Suppressor macrophage treated with lipopolysaccharide for 4 hours (primary cell): ENCODE measurements at regions not wholly inside any gene's neighbourhood (a gene's known extent, or its start where the extent isn't known, plus 50 kb on each side); places are given as distances from the start of the nearest gene placed in this dataset.

Experiments used
- DNase-seq: peaks from one replicate; pipeline ENCODE4 v3.0.0-alpha.2; 2020

GRCh38 chr20:22305381-22305780, 279.0 kb downstream of the FOXA2 start:
- DNase-seq, result no peak

GRCh38 chr20:22303523-22303922, 280.8 kb downstream of the FOXA2 start:
- DNase-seq, result no peak

GRCh38 chr20:22302039-22302438, 282.3 kb downstream of the FOXA2 start:
- DNase-seq, result no peak

GRCh38 chr20:22293886-22294285, 290.5 kb downstream of the FOXA2 start:
- no peak for DNase-seq

GRCh38 chr20:22289442-22289841, 294.9 kb downstream of the FOXA2 start:
- DNase-seq, result no peak

- DNase-seq, result no peak
Observed at GRCh38 chr20:22288957-22289356, 295.4 kb downstream of the FOXA2 start.

- DNase-seq, result no peak
Observed at GRCh38 chr20:22288156-22288555, 296.2 kb downstream of the FOXA2 start.

GRCh38 chr20:22285555-22285954, 298.8 kb downstream of the FOXA2 start:
- no peak for DNase-seq

GRCh38 chr20:22282696-22283095, 301.7 kb downstream of the FOXA2 start:
- no peak for DNase-seq

- DNase-seq, result no peak
Observed at GRCh38 chr20:22274330-22274729, 310.0 kb downstream of the FOXA2 start.

- DNase-seq, result no peak
Observed at GRCh38 chr20:22268675-22269074, 315.7 kb downstream of the FOXA2 start.

- DNase-seq, result no peak
Observed at GRCh38 chr20:22264917-22265316, 319.5 kb downstream of the FOXA2 start.

GRCh38 chr20:22260506-22260905, 323.9 kb downstream of the FOXA2 start:
- DNase-seq, result no peak

- no peak for DNase-seq
Observed at GRCh38 chr20:22257912-22258311, 326.5 kb downstream of the FOXA2 start.

GRCh38 chr20:22248051-22248667, 336.2 kb downstream of the FOXA2 start:
- DNase-seq, result peak; percentile 10

GRCh38 chr20:22245139-22245538, 339.2 kb downstream of the FOXA2 start:
- no peak for DNase-seq

GRCh38 chr20:22243067-22243466, 341.3 kb downstream of the FOXA2 start:
- DNase-seq, result no peak

- no peak for DNase-seq
Observed at GRCh38 chr20:22241609-22242008, 342.8 kb downstream of the FOXA2 start.

GRCh38 chr20:22232923-22233322, 351.4 kb downstream of the FOXA2 start:
- DNase-seq, result no peak

- no peak for DNase-seq
Observed at GRCh38 chr20:22232473-22232872, 351.9 kb downstream of the FOXA2 start.

GRCh38 chr20:22226849-22227700, 357.3 kb downstream of the FOXA2 start:
- no peak for DNase-seq

- no peak for DNase-seq
Observed at GRCh38 chr20:22223236-22223635, 361.1 kb downstream of the FOXA2 start.

GRCh38 chr20:22217712-22218352, 366.5 kb downstream of the FOXA2 start:
- DNase-seq, result no peak

- DNase-seq, result no peak
Observed at GRCh38 chr20:22216984-22217383, 367.4 kb downstream of the FOXA2 start.
